ENCODE measurements at regions not wholly inside any gene's neighbourhood (a gene's known extent, or its start where the extent isn't known, plus 50 kb on each side); places are given as distances from the start of the nearest gene placed in this dataset.

DNA sequence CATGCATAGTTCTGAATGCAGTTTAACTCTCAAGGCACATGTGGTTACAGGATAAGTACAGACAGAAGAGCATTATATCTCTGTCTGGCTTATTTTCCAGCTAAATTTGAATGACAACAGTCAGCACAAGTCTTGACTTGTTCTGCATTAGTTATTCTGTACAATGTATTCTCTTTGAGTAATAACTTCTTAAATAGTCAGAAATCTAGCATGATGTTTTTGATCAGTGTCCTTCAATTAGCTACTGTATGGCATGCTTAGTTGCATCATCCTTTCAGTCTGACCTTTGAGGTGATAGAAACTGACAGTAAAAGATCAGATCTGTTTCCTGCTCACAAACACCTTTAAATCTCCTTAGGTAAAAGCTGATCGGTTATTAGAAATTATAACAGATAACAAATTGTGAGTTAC, 118.1 kb downstream of the ARL4A start:
- TF ChIP-seq ZNF384 (IDR thresholded peaks at IDR 0.05) (no peak), FOXM1 (IDR thresholded peaks at IDR 0.05; ENCODE audit: borderline replicate concordance) (no peak), L3MBTL2 (conservative IDR thresholded peaks at IDR 0.05) (no peak), ARNT (IDR thresholded peaks at IDR 0.05) (no peak), TARDBP (IDR thresholded peaks at IDR 0.05) (no peak), FOXK2 (IDR thresholded peaks at IDR 0.05) (no peak), LEF1 (IDR thresholded peaks at IDR 0.05; ENCODE audit: borderline replicate concordance) (no peak), SP1 (IDR thresholded peaks at IDR 0.05) (no peak)

Data from HEK293T (cell line).